K562 (cell line): ENCODE measurements at regions not wholly inside any gene's neighbourhood (a gene's known extent, or its start where the extent isn't known, plus 50 kb on each side); places are given as distances from the start of the nearest gene placed in this dataset.

Source experiments
- ATAC-seq: fragments of 200-7000 bp; cut with Tn5 transposase; 3 replicates; pipeline ENCODE4 v1.9.1; 2020; ENCODE audit warnings: moderate library complexity
- BruUV-seq: library from RNA; stranded (reverse); fragments of 400-500 nt; replicated peaks from 2 replicates; lab custom pipeline; 2021; lab: Mats Ljungman, UMichigan
- CTCF ChIA-PET: fragments of 300-600 bp; formaldehyde crosslinking; extraction: SDS; loops from one replicate; lab custom pipeline; 2021; ENCODE audit warnings: low intra/inter-chr PET ratio; lab: Yijun Ruan, JAX
- POLR2A ChIA-PET: fragments of 300-600, 350-650 bp; sonication (Branson Sonifier 250); formaldehyde crosslinking; extraction: SDS; loops from one replicate; lab custom pipeline; 2021; ENCODE audit warnings: antibody characterized with exemption, inconsistent platforms; lab: Yijun Ruan, JAX
- DNase-seq, 4 experiments: peaks; one replicate each; pipeline versions ENCODE4 v3.0.0 to v3.0.0-alpha.2; 2011 to 2018; ENCODE audit warnings: low spot score in 3 of 4, mixed read lengths in 3 of 4; ENCODE audit errors: extremely low read depth in 1 of 4
- FAIRE-seq: peaks from 2 replicates; lab custom pipeline; 2011; peaks lifted over from hg19 to GRCh38; lab: Jason Lieb, UNC
- H2AFZ ChIP-seq: 2 replicates; pipeline ENCODE4 v1.6.0; 2011; ENCODE audit warnings: low read depth, low read length, control low read depth, inconsistent platforms
- H3K27ac ChIP-seq: fragments of 200-600 bp; 3 replicates; pipeline ENCODE4 v1.8.0; 2011; ENCODE audit warnings: low read depth, mild to moderate bottlenecking, control low read depth, inconsistent platforms, low read length, moderate library complexity, mixed read lengths; ENCODE audit errors: extremely low read depth
- H3K27me3 ChIP-seq, 2 experiments: fragments of 300-600 bp in 1 of 2; 2 replicates in 1 of 2; 3 replicates in 1 of 2; pipeline versions ENCODE4 v1.6.0 to v1.8.0; 2011; ENCODE audit warnings: inconsistent platforms in 2 of 2, low read length in 2 of 2, mild to moderate bottlenecking in 1 of 2, mixed read lengths in 1 of 2, moderate library complexity in 1 of 2; ENCODE audit not compliant: control insufficient read depth in 2 of 2, insufficient read depth in 2 of 2
- H3K36me3 ChIP-seq: fragments of 300-600 bp; 3 replicates; pipeline ENCODE4 v1.8.0; 2011; ENCODE audit warnings: mild to moderate bottlenecking, low read length, inconsistent platforms; ENCODE audit not compliant: control insufficient read depth, insufficient read depth
- H3K4me1 ChIP-seq, 2 experiments: fragments of 200-600 bp in 1 of 2; replicated peaks in 1 of 2; 2 replicates in 1 of 2; 3 replicates in 1 of 2; pipeline versions ENCODE4 v1.5.1 to v1.8.0; 2011; ENCODE audit warnings: inconsistent platforms in 2 of 2, low read length in 2 of 2, mild to moderate bottlenecking in 1 of 2, mixed read lengths in 1 of 2, moderate library complexity in 1 of 2; ENCODE audit not compliant: control insufficient read depth in 2 of 2, insufficient read depth in 2 of 2
- H3K4me2 ChIP-seq: 2 replicates; pipeline ENCODE4 v1.6.1; 2011; ENCODE audit warnings: low read length, control low read depth, inconsistent platforms, mixed read lengths; ENCODE audit not compliant: insufficient read depth
- H3K4me3 ChIP-seq: fragments of 200-600 bp; sonication (generic), shearing (Covaris generic); 2 replicates; pipeline ENCODE4 v1.5.1; 2016; ENCODE audit warnings: control low read depth, inconsistent platforms
- H3K79me2 ChIP-seq: fragments of 200-600 bp; 3 replicates; pipeline ENCODE4 v1.8.0; 2011; ENCODE audit warnings: low read length, inconsistent platforms; ENCODE audit not compliant: control insufficient read depth, insufficient read depth
- H3K9ac ChIP-seq, 2 experiments: 2 replicates each; pipeline versions ENCODE4 v1.6.0 to v1.6.1; 2011; ENCODE audit warnings: low read depth in 2 of 2, low read length in 2 of 2, control low read depth in 1 of 2, inconsistent platforms in 1 of 2, mild to moderate bottlenecking in 1 of 2, mixed read lengths in 1 of 2; ENCODE audit not compliant: insufficient read depth in 1 of 2
- H3K9me1 ChIP-seq: one replicate; pipeline ENCODE4 v1.6.0; 2011; ENCODE audit warnings: inconsistent platforms, mild to moderate bottlenecking, low read length, moderate library complexity; ENCODE audit not compliant: control insufficient read depth, insufficient read depth
- H3K9me3 ChIP-seq: replicated peaks from 2 replicates; pipeline ENCODE4 v1.5.1; 2011; ENCODE audit warnings: low read depth, low read length, inconsistent platforms; ENCODE audit not compliant: control insufficient read depth, insufficient read depth
- H4K20me1 ChIP-seq: replicated peaks from 2 replicates; pipeline ENCODE4 v1.6.1; 2011; ENCODE audit warnings: low read length, inconsistent platforms, mixed read lengths; ENCODE audit not compliant: control insufficient read depth, insufficient read depth
- HDAC3 ChIP-seq: fragments of 450-650 bp; IDR thresholded peaks from 2 replicates; pipeline ENCODE4 v1.6.1; 2018; ENCODE audit warnings: borderline replicate concordance, mild to moderate bottlenecking, moderate library complexity; ENCODE audit not compliant: partially characterized antibody
- HDAC8 ChIP-seq: fragments of 450-650 bp; IDR thresholded peaks from 2 replicates; pipeline ENCODE4 v1.6.1; 2016; ENCODE audit warnings: mild to moderate bottlenecking, missing genetic modification characterization, moderate library complexity, missing compliant biosample characterization
- MCM5 ChIP-seq: fragments of 450-650 bp; IDR thresholded peaks from 2 replicates; pipeline ENCODE4 v1.6.1; 2016; ENCODE audit warnings: low read depth
- PHF20 ChIP-seq: fragments of 450-650 bp; IDR thresholded peaks from 2 replicates; pipeline ENCODE4 v1.6.1; 2018; ENCODE audit not compliant: partially characterized antibody
- RB1 ChIP-seq: fragments of 450-650 bp; IDR thresholded peaks from 2 replicates; pipeline ENCODE4 v1.6.1; 2017; ENCODE audit warnings: low read depth, mild to moderate bottlenecking
- RFX1 ChIP-seq: fragments of 450-650 bp; IDR thresholded peaks from 2 replicates; pipeline ENCODE4 v1.6.1; 2016; ENCODE audit warnings: mild to moderate bottlenecking, moderate library complexity
- SRSF1 ChIP-seq: fragments of 200-400 bp; formaldehyde crosslinking; IDR thresholded peaks from 2 replicates; pipeline ENCODE4 v1.6.1; 2017; ENCODE audit warnings: mild to moderate bottlenecking, low read depth, low read length, moderate library complexity
- TRIM24 ChIP-seq, 2 experiments: fragments of 450-650 bp; IDR thresholded peaks; 2 replicates each; pipeline ENCODE4 v1.6.1; 2016
- ZNF184 ChIP-seq: sonication (generic); formaldehyde crosslinking; IDR thresholded peaks from 2 replicates; pipeline ENCODE4 v1.5.0; 2020; ENCODE audit warnings: missing genetic modification reagents
- ZNF217 ChIP-seq: sonication (generic); formaldehyde crosslinking; IDR thresholded peaks from 2 replicates; pipeline ENCODE4 v1.8.0; 2022; ENCODE audit warnings: mild to moderate bottlenecking, missing genetic modification reagents
- ZNF583 ChIP-seq: fragments of 250-450 bp; sonication (Bioruptor Pico); IDR thresholded peaks from 2 replicates; pipeline ENCODE4 v1.4.0; 2020
- in situ Hi-C: fragments of 300-500 bp; cut with MboI; formaldehyde crosslinking; loops from 4 replicates; pipeline ENCODE4 v1.15.0; 2018; ENCODE audit warnings: inconsistent platforms, mixed read lengths
- intact Hi-C: fragments of 100-400 bp; cut with micrococcal nuclease; formaldehyde crosslinking; loops from 2 replicates; pipeline ENCODE4 v1.14.2; 2022
- TF ChIP-seq, protein P1 (sequence below): fragments of 450-650 bp; formaldehyde crosslinking; IDR thresholded peaks from 2 replicates; pipeline ENCODE4 v1.4.0; 2020; ENCODE audit warnings: mild to moderate bottlenecking, moderate library complexity
- TF ChIP-seq, protein P2 (sequence below): fragments of 250-450 bp; sonication (Bioruptor Pico); IDR thresholded peaks from 2 replicates; pipeline ENCODE4 v1.8.0; 2021; ENCODE audit warnings: mild to moderate bottlenecking, moderate library complexity
- TF ChIP-seq, protein P3 (sequence below): fragments of 450-650 bp; formaldehyde crosslinking; IDR thresholded peaks from 2 replicates; pipeline ENCODE4 v1.4.0; 2020; ENCODE audit warnings: mild to moderate bottlenecking, moderate library complexity

- Histone ChIP-seq H3K27ac (no peak overlapping the region), H3K36me3 (no peaks in the 10 kb centered on the region), H3K79me2 (no peaks in the 10 kb centered on the region), H3K9me3 (no peaks in the 10 kb centered on the region; the same call in 1 of the 2 replicates), H3K4me1 (no peaks in the 10 kb centered on the region), H3K27me3 (no peaks in the 10 kb centered on the region), H3K4me3 (no peak overlapping the region), H4K20me1 (no peaks in the 10 kb centered on the region), H3K4me2 (no peak overlapping the region), H3K9ac (no peak overlapping the region), H3K9me1 (no peaks in the 10 kb centered on the region), H2AFZ (no peak overlapping the region)
- DNase-seq (no peak), FAIRE-seq (no peak), ATAC-seq (no peak)
- intact Hi-C loops (no loop called here), in situ Hi-C loops (no loop called here)
- BruUV-seq: no TSS peak
- TF ChIP-seq TRIM24 (IDR thresholded peaks at IDR 0.05) (no peak), RFX1 (no peak), RB1 (no peak), SRSF1 (no peak), ZNF583 (CRISPR knock-in tag) (no peak), ZNF217 (CRISPR knock-in tag) (no peak), HDAC3 (no peak), MCM5 (no peak), ZNF184 (CRISPR knock-in tag) (no peak), PHF20 (no peak), HDAC8 (tag) (no peak)
- TF ChIP-seq, protein P1, sequence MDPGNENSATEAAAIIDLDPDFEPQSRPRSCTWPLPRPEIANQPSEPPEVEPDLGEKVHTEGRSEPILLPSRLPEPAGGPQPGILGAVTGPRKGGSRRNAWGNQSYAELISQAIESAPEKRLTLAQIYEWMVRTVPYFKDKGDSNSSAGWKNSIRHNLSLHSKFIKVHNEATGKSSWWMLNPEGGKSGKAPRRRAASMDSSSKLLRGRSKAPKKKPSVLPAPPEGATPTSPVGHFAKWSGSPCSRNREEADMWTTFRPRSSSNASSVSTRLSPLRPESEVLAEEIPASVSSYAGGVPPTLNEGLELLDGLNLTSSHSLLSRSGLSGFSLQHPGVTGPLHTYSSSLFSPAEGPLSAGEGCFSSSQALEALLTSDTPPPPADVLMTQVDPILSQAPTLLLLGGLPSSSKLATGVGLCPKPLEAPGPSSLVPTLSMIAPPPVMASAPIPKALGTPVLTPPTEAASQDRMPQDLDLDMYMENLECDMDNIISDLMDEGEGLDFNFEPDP: no peak
- TF ChIP-seq, protein P2, sequence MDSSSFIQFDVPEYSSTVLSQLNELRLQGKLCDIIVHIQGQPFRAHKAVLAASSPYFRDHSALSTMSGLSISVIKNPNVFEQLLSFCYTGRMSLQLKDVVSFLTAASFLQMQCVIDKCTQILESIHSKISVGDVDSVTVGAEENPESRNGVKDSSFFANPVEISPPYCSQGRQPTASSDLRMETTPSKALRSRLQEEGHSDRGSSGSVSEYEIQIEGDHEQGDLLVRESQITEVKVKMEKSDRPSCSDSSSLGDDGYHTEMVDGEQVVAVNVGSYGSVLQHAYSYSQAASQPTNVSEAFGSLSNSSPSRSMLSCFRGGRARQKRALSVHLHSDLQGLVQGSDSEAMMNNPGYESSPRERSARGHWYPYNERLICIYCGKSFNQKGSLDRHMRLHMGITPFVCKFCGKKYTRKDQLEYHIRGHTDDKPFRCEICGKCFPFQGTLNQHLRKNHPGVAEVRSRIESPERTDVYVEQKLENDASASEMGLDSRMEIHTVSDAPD: no peak
- TF ChIP-seq, protein P3, sequence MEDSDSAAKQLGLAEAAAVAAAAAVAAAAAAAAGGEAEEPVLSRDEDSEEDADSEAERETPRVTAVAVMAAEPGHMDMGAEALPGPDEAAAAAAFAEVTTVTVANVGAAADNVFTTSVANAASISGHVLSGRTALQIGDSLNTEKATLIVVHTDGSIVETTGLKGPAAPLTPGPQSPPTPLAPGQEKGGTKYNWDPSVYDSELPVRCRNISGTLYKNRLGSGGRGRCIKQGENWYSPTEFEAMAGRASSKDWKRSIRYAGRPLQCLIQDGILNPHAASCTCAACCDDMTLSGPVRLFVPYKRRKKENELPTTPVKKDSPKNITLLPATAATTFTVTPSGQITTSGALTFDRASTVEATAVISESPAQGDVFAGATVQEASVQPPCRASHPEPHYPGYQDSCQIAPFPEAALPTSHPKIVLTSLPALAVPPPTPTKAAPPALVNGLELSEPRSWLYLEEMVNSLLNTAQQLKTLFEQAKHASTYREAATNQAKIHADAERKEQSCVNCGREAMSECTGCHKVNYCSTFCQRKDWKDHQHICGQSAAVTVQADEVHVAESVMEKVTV (CRISPR knock-in tag): no peak
- CTCF ChIA-PET: no interaction called here
- POLR2A ChIA-PET: no interaction called here
Measured at GRCh38 chr1:115575661-115576060, 66.1 kb upstream of the VANGL1 start.
